Thyroid gland (tissue), 4 donors: ENCODE measurements at regions not wholly inside any gene's neighbourhood (a gene's known extent, or its start where the extent isn't known, plus 50 kb on each side); places are given as distances from the start of the nearest gene placed in this dataset.

ENCODE experiments used
- POLR2A ChIP-seq, 2 donors: fragments of 450-650 bp; IDR thresholded peaks; one replicate each; pipeline ENCODE4 v1.6.1; 2017; ENCODE audit warnings: antibody characterized with exemption in 2 of 2, mild to moderate bottlenecking in 2 of 2, moderate library complexity in 1 of 2
- TF ChIP-seq, protein P1 (sequence below), 6 experiments: fragments of 200-600 bp in 3 of 6; fragments of 450-650 bp in 3 of 6; sonication (generic) in 3 of 6; IDR thresholded peaks; one replicate each; pipeline ENCODE4 v1.5.1; 2016 to 2019; ENCODE audit warnings: antibody characterized with exemption in 6 of 6, mild to moderate bottlenecking in 2 of 6, inconsistent platforms in 1 of 6, moderate library complexity in 1 of 6

DNA sequence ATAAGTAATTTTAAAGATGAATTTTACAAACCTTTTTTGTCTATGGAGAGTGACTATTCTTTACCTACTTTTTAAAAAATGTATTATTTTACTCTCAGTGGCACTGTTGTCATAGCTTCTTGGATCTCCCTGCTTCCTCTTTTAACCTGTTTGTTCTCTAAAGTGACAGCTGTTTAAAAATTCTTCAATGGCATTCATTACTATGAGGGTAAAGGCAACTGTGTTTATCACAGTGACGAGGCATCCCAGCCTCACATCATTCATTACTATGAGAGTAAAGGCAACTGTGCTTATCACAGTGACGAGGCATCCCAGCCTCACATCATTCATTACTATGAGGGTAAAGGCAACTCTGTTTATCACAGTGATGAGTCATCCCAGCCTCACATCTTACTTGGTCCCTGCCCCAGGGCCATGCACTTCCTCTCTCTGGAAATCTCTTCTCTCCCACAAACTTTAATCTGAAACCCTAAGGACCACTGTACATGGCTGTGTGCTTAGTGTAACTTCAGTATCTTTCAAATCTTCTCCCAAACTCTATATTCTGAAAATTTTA, 101.7 kb upstream of the ZNF717 start:
- TF ChIP-seq, protein P1, sequence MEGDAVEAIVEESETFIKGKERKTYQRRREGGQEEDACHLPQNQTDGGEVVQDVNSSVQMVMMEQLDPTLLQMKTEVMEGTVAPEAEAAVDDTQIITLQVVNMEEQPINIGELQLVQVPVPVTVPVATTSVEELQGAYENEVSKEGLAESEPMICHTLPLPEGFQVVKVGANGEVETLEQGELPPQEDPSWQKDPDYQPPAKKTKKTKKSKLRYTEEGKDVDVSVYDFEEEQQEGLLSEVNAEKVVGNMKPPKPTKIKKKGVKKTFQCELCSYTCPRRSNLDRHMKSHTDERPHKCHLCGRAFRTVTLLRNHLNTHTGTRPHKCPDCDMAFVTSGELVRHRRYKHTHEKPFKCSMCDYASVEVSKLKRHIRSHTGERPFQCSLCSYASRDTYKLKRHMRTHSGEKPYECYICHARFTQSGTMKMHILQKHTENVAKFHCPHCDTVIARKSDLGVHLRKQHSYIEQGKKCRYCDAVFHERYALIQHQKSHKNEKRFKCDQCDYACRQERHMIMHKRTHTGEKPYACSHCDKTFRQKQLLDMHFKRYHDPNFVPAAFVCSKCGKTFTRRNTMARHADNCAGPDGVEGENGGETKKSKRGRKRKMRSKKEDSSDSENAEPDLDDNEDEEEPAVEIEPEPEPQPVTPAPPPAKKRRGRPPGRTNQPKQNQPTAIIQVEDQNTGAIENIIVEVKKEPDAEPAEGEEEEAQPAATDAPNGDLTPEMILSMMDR (IDR thresholded peaks at IDR 0.05) = no peak
- TF ChIP-seq POLR2A (IDR thresholded peaks at IDR 0.05) = no peak
